GM18870 (cell line): ENCODE measurements at regions not wholly inside any gene's neighbourhood (a gene's known extent, or its start where the extent isn't known, plus 50 kb on each side); places are given as distances from the start of the nearest gene placed in this dataset.
"Not testable (repeated sequence)": the region's sequence is repeated elsewhere in the genome, so short reads cannot be mapped to it uniquely, and the experiment has no call there.

ENCODE experiments used
- ATAC-seq: cut with Tn5 transposase; IDR thresholded peaks from one replicate; pipeline ENCODE4 v1.9.1; 2021; ENCODE audit warnings: moderate library complexity; ENCODE audit not compliant: unreplicated experiment

GRCh38 chr13:31515427-31515826 lies 223.9 kb upstream of the RXFP2 start:
- no peak for ATAC-seq

GRCh38 chr13:31517599-31517998 lies 221.7 kb upstream of the RXFP2 start:
- ATAC-seq, result no peak

DNA sequence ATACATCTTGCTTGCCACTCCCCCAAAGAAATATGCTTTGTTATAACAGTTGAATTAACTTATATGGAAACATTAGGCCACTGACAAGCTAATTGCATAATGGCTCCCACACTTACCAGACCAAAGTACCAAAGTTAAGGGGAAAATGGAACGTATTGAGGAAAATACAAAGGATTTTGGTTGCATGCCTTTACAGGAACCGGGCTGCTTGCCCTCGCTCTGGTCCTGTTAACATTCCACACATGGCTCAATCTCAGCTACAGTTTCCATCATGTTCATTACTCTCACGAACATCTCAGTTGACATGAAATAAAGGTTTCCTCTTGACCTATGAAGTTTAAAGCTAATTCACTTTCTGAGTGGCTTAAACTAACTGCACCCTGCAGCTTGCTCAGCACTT lies 220.7 kb upstream of the RXFP2 start:
- no peak for ATAC-seq

DNA sequence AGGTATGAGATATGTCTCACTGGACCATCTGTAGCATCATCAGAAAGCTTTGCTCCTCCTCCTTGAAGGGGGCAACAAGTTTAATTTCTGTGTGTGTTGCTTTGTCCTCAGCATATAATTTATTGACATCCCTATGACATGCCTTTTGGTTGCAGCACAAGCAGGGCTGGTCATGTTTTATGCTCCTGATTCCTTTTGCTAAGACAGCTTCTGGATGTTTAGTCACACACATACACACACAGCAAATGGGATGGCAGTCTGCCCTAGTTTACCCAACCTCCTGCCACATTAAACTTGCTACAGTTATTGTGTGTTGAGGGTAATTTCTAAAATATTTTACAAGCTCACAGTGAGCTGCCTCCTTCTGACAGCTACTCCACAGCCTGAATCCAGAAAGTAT lies 217.9 kb upstream of the RXFP2 start:
- no peak for ATAC-seq

DNA sequence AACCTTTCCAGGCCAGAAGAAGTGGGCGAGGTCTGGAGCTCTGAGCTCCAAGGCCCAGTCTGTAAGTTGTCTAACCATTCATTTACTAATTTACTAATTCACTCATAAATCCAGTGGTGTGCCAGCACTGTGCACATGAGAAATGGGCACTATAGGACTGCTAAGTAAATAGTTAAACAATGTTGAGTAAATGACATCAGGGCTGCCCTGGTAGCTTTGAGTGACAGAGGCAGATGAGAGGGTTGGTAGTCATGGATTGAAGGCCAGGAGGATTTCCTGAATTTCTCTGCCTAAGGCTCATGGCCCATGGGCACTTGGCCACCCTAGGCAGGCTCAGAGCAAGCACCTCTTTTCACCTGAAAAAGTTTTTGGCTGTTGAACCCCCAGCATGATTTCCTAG lies 216.9 kb upstream of the RXFP2 start:
- ATAC-seq, result no peak

DNA sequence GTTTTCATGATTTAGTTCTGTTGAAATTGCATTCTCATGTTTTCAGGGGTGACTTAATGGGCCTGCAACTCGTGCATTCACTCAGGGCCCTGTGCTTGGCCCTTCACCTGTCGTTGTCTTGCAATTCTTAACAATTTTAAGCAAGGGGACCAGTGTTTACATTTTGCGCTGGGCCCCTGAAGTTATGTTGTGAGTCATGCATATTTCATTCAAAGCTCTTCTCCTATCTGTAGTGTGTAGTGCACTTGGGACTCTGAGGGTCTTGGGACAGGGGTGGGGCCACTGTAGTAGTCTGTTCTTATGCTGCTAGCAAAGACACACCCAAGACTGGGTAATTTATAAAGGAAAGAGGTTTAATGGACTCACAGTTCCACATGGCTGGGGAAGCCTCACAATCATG lies 211.2 kb upstream of the RXFP2 start:
- ATAC-seq, result no peak

- ATAC-seq, result no peak
Measured at GRCh38 chr13:31528758-31529157, 210.6 kb upstream of the RXFP2 start.

GRCh38 chr13:31530922-31531321 lies 208.4 kb upstream of the RXFP2 start:
- no peak for ATAC-seq

DNA sequence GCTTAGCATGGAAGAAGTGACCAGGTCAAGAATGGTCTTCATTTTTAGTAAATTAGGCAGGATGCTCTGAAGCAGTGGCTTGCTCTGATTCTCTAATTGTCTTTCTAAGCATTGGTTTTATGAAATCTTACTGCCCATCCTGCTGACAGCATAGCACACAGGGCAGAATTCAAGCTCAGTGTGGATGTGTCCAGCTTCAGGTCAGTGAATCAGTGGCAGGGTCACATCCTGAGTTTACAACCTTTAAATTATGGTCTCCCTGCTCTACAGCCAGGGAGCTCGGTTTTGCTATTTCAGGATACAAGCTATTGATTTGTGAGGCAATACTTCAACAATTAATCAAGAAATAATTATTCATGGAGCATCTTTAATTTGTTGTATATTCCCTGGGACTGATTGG lies 202.3 kb upstream of the RXFP2 start:
- ATAC-seq, result no peak

DNA sequence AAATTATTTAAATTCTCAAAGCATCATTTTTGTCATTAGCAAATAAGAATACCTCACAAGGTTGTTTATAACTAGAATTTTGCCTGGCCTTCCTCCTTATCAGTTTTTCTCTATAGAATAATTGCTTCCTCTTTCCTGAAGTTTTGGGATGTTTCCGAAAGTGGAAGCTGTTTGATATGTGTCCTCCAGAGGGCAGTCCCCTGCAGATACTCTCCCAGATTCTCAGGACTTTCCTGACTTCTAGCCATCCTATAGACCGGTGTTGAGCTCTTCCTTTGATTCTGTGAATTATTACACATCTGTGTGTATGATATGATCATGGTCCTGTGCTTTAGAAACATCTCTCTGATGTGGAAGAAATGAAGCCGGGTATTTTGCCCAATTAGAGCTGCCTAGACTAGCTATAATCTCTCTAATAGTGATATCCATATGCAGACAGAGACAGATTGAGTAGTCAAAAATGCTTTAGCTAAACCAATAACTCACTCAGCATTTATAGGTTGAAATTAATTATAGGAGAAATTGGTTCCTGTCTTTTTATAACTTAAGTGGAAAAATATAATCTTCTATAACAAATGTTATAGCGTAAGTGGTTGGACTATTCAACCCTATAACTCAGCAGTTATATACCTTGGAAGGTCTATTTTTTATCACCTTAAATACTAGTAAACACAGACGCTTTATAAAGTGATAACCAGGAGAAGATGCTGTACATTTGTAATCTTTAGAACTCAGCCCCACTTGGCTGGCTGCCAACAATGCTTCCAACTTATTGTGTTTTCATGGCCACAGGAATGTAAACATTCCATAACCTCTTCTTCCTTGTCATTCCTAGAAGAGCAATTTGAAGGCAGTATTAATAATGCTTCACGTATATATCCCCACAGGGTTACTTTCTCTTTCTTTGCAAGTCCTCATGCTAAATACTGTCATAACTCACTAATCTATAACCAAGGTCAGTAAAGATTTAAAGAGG lies 201.0 kb upstream of the RXFP2 start:
- ATAC-seq, result no peak

DNA sequence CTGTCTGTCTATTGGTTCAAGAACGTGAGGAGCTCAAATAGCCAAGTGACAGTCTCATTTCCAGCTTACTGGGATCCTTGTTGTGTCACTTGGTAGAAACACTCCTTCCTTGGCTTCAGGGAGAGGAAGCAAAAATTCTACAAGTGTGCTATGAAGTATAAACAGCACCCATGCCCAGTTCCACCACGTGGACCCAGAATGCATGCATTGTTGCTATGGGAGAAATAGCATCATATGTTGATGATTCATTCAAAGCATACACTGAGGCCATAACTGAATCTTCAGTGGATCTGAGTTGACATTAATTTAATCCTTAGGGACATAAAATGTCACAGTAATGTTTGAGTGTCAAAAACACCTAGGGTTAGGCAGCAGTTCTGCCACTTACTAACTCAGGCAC lies 199.0 kb upstream of the RXFP2 start:
- no peak for ATAC-seq

DNA sequence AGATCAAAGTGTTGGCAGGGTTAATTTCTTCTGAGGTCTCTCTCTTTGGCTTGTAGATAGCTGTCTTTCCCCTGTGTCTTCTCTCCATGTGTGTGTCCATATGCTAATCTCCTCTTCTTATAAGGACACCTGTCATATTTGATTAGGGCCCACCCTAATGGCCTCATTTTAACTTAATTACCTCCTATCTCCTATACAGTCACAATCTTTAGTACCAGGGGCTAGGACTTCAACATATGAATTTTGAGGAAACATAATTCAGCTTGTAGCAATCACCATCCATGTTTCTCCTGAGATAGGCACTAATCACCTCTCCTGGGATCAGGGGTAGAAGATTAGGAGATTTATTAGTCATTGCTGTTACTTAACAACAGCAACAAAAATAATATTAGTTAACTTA lies 196.1 kb upstream of the RXFP2 start:
- no peak for ATAC-seq

DNA sequence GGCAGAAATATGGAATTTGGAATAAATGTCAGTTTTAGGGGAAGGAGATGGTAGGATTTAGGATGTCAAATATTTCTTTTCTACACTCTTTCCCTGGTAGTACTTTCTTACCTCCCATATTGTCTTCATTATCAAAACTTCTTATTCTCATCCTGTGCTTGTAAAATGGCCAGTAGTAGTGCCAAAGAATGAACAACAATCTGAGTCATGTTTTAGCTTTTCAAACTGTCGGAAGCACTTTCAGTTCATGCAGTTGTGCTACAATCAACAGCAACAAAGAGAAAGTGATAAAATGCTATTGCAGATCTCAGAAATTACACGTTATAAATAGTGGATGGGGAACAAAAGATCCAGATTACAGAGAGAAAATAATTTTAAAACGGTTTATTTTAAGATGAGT lies 193.7 kb upstream of the RXFP2 start:
- ATAC-seq, result no peak

GRCh38 chr13:31556376-31556775 lies 182.9 kb upstream of the RXFP2 start:
- ATAC-seq, result no peak

- ATAC-seq, result not testable (repeated sequence)
Measured at GRCh38 chr13:31584221-31584620, 155.1 kb upstream of the RXFP2 start.

GRCh38 chr13:31587698-31588266 lies 151.5 kb upstream of the RXFP2 start:
- ATAC-seq, result no peak

- no peak for ATAC-seq
Measured at GRCh38 chr13:31588316-31588715, 151.0 kb upstream of the RXFP2 start.

- no peak for ATAC-seq
Measured at GRCh38 chr13:31588893-31589292, 150.4 kb upstream of the RXFP2 start.

GRCh38 chr13:31591642-31592233 lies 147.6 kb upstream of the RXFP2 start:
- no peak for ATAC-seq

GRCh38 chr13:31594056-31594455 lies 145.3 kb upstream of the RXFP2 start:
- no peak for ATAC-seq

- ATAC-seq, result no peak
Measured at GRCh38 chr13:31595563-31595962, 143.8 kb upstream of the RXFP2 start.

DNA sequence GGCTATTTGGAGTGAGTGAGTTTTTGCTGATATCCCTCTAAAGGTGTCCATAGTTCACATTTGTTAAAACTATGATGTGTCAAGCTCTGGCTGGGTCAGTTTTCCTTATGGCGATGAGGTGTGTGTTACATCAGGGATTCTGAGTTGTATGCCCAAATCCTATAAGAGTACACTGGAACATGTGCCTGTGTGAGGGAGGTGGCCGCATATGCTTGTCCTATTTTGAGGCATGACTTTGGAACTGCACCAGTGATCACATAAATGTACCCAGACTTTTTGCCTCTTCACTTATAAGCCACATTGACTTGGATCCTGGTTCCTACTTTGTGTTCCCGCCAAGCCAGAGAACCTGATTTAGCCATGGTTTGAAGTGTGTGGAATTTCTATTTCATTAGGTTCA lies 140.3 kb upstream of the RXFP2 start:
- no peak for ATAC-seq
